HepG2 (cell line): ENCODE measurements at regions not wholly inside any gene's neighbourhood (a gene's known extent, or its start where the extent isn't known, plus 50 kb on each side); places are given as distances from the start of the nearest gene placed in this dataset.

Source experiments
- AKNA ChIP-seq: sonication (generic); formaldehyde crosslinking; IDR thresholded peaks from 2 replicates; pipeline ENCODE4 v1.4.0; 2020; ENCODE audit warnings: missing genetic modification reagents, borderline replicate concordance
- ATF2 ChIP-seq: sonication (generic); formaldehyde crosslinking; IDR thresholded peaks from 2 replicates; pipeline ENCODE4 v1.4.0; 2020; ENCODE audit warnings: missing genetic modification reagents
- DR1 ChIP-seq: sonication (generic); formaldehyde crosslinking; IDR thresholded peaks from 2 replicates; pipeline ENCODE4 v1.8.0; 2021; ENCODE audit warnings: mild to moderate bottlenecking, missing genetic modification reagents, inconsistent platforms
- KMT2B ChIP-seq: IDR thresholded peaks from 2 replicates; pipeline ENCODE4 v1.6.1; 2016; ENCODE audit warnings: missing genetic modification reagents, missing compliant biosample characterization
- MBNL3 ChIP-seq: fragments of 250-450 bp; sonication (Bioruptor Pico); conservative IDR thresholded peaks from 2 replicates; pipeline ENCODE4 v1.8.0; 2022; ENCODE audit warnings: mild to moderate bottlenecking, inconsistent platforms
- PCBP2 ChIP-seq: fragments of 200-400 bp; formaldehyde crosslinking; optimal IDR thresholded peaks from 2 replicates; pipeline ENCODE3; 2018; ENCODE audit warnings: low read length, low read depth; ENCODE audit not compliant: poor library complexity, severe bottlenecking
- POGZ ChIP-seq: sonication (generic); formaldehyde crosslinking; IDR thresholded peaks from 2 replicates; pipeline ENCODE4 v1.4.0; 2020; ENCODE audit warnings: mild to moderate bottlenecking, missing genetic modification reagents
- RFX1 ChIP-seq: fragments of 450-650 bp; IDR thresholded peaks from 2 replicates; pipeline ENCODE4 v1.6.1; 2017
- STAT5B ChIP-seq: sonication (generic); formaldehyde crosslinking; IDR thresholded peaks from 2 replicates; pipeline ENCODE4 v1.4.0; 2020; ENCODE audit warnings: missing genetic modification reagents
- ZC3H4 ChIP-seq: sonication (generic); formaldehyde crosslinking; IDR thresholded peaks from 2 replicates; pipeline ENCODE4 v1.4.0; 2020; ENCODE audit warnings: missing genetic modification reagents, borderline replicate concordance
- ZNF318 ChIP-seq: sonication (generic); formaldehyde crosslinking; IDR thresholded peaks from 2 replicates; pipeline ENCODE4 v1.4.0; 2020; ENCODE audit warnings: mild to moderate bottlenecking, missing genetic modification reagents
- ZNF670 ChIP-seq: sonication (generic); formaldehyde crosslinking; IDR thresholded peaks from 2 replicates; pipeline ENCODE4 v1.8.0; 2022; ENCODE audit warnings: mild to moderate bottlenecking, missing genetic modification reagents, borderline replicate concordance
- ZNF678 ChIP-seq: sonication (generic); formaldehyde crosslinking; IDR thresholded peaks from 2 replicates; pipeline ENCODE4 v1.4.0; 2020; ENCODE audit warnings: mild to moderate bottlenecking, missing genetic modification reagents

- TF ChIP-seq PCBP2 (no peak), RFX1 (no peak), ZNF678 (CRISPR knock-in tag) (no peak), POGZ (peak; percentile 98), ZNF670 (CRISPR knock-in tag) (peak; percentile 87), ATF2 (CRISPR knock-in tag) (peak; percentile 92), AKNA (CRISPR knock-in tag) (no peak), STAT5B (no peak), ZNF318 (no peak), KMT2B (CRISPR knock-in tag) (peak; percentile 82), DR1 (no peak; the same call in 1 of the 2 replicates), ZC3H4 (CRISPR knock-in tag) (no peak), MBNL3 (CRISPR knock-in tag) (no peak)
Observed at GRCh38 chr13:50244713-50245574, 229.7 kb downstream of the KCNRG start (continued).
